ENCODE measurements at regions not wholly inside any gene's neighbourhood (a gene's known extent, or its start where the extent isn't known, plus 50 kb on each side); places are given as distances from the start of the nearest gene placed in this dataset.

GRCh38 chr20:24235296-24236175 lies 233.9 kb upstream of the SYNDIG1 start:
- no peak overlapping the region for H3K27ac ChIP-seq (ENCODE audit: low read length)
- H3K9me3 ChIP-seq (ENCODE audit: control insufficient read depth, insufficient read depth, low read depth, low read length): no peaks in the 10 kb centered on the region
- ChIA-PET POLR2A (no interaction called here), CTCF (no interaction called here)
- DNase-seq (ENCODE audit: low read depth, low spot score) (no peak), ATAC-seq (no peak)
- H3K4me3 ChIP-seq (ENCODE audit: low read depth in 2 of 2, low read length in 2 of 2): no peak overlapping the region
- no peaks in the 10 kb centered on the region for H3K36me3 ChIP-seq (ENCODE audit: control insufficient read depth, insufficient read depth, low read length)
- intact Hi-C loops (cut with micrococcal nuclease; ENCODE audit: unreplicated experiment): no loop called here
- no peak for TF ChIP-seq CTCF (IDR thresholded peaks at IDR 0.05)
- TF ChIP-seq SIN3A (IDR thresholded peaks at IDR 0.05; ENCODE audit: borderline replicate concordance, insufficient read depth, low read depth, low read length): no peak
- no peak for TF ChIP-seq REST (IDR thresholded peaks at IDR 0.05; ENCODE audit: insufficient read depth in 1 of 2, low read depth in 2 of 2, low read length in 1 of 2)
- no peak for TF ChIP-seq TCF7L2 (IDR thresholded peaks at IDR 0.05; ENCODE audit: low read depth, low read length)
- TF ChIP-seq POLR2AphosphoS5 (IDR thresholded peaks at IDR 0.05; ENCODE audit: low read depth, low read length): no peak
- H3K4me1 ChIP-seq (ENCODE audit: control insufficient read depth, insufficient read depth, low read length): no peaks in the 10 kb centered on the region
- H3K27me3 ChIP-seq (ENCODE audit: control insufficient read depth, insufficient read depth, low read length): no peaks in the 10 kb centered on the region; the same call in 1 of the 2 replicates
- no TSS peak for BruUV-seq (replicated peaks)
- in situ Hi-C loops (cut with HindIII; ENCODE audit: low pct_unique_long_range_greater_than_20kb, low sequenced_read_pairs): no loop called here

GRCh38 chr20:24227600-24227999 lies 239.0 kb upstream of the GGTLC1 start:
- no peak for TF ChIP-seq POLR2AphosphoS5 (IDR thresholded peaks at IDR 0.05; ENCODE audit: low read depth, low read length)
- no peak for TF ChIP-seq SIN3A (IDR thresholded peaks at IDR 0.05; ENCODE audit: borderline replicate concordance, insufficient read depth, low read depth, low read length)
- no peak for TF ChIP-seq TCF7L2 (IDR thresholded peaks at IDR 0.05; ENCODE audit: low read depth, low read length)
- TF ChIP-seq CTCF (IDR thresholded peaks at IDR 0.05): no peak
- TF ChIP-seq REST (IDR thresholded peaks at IDR 0.05; ENCODE audit: insufficient read depth in 1 of 2, low read depth in 2 of 2, low read length in 1 of 2): no peak
- ChIA-PET POLR2A (no interaction called here), CTCF (no interaction called here)
- Histone ChIP-seq H3K27me3 (ENCODE audit: control insufficient read depth, insufficient read depth, low read length) (no peaks in the 10 kb centered on the region), H3K4me1 (ENCODE audit: control insufficient read depth, insufficient read depth, low read length) (no peaks in the 10 kb centered on the region), H3K36me3 (ENCODE audit: control insufficient read depth, insufficient read depth, low read length) (no peaks in the 10 kb centered on the region), H3K4me3 (ENCODE audit: low read depth in 2 of 2, low read length in 2 of 2) (no peak overlapping the region), H3K27ac (ENCODE audit: low read length) (no peak overlapping the region), H3K9me3 (ENCODE audit: control insufficient read depth, insufficient read depth, low read depth, low read length) (no peaks in the 10 kb centered on the region)
- ATAC-seq: no peak
- DNase-seq (ENCODE audit: low read depth, low spot score): no peak
- BruUV-seq (replicated peaks): no TSS peak
- intact Hi-C loops (cut with micrococcal nuclease; ENCODE audit: unreplicated experiment) (no loop called here), in situ Hi-C loops (cut with HindIII; ENCODE audit: low pct_unique_long_range_greater_than_20kb, low sequenced_read_pairs) (no loop called here)
